Activated CD4-positive, alpha-beta T cell treated with anti-CD3 and anti-CD28 coated beads, Interleukin-2, amount 50 U/mL, for 48 hours (primary cell): ENCODE measurements at regions not wholly inside any gene's neighbourhood (a gene's known extent, or its start where the extent isn't known, plus 50 kb on each side); places are given as distances from the start of the nearest gene placed in this dataset.
"Not testable (repeated sequence)": the region's sequence is repeated elsewhere in the genome, so short reads cannot be mapped to it uniquely, and the experiment has no call there.

Source experiments
- DNase-seq, 2 experiments: peaks; one replicate each; pipeline ENCODE4 v3.0.0-alpha.2; 2020

DNA sequence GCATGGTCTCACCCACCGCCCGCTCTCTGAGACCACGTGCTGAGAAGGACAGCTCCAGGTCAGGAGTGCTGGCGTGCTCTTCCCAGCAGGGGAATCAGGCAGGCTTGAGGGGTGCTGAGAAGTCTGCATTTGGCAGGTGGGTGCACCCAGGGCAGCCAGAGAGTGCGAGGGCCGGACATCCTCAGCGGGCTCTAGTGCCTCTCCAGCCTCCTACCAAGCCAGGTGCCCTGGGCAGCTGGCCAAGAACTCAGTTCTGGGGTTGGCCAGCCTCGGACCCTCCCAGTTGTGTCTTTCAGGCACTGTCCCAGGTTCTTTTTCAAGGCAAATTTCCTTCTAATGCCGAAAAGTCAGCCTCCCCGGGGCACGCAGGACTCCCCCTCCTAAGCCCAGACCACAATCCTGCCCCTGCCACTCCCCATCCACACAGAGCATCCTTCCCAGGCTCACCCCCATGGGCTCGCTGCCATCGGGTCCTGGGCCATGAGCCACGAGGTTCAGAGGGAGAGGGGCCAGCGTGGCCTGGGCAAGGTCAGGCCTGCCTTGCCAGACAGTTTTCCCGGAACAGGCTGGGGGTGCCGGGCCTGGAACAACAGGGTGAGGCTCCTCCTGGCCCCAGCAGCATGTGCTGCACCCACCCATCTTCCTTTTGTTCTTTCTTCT lies 52.2 kb upstream of the GPC1 start:
- DNase-seq, result no peak

DNA sequence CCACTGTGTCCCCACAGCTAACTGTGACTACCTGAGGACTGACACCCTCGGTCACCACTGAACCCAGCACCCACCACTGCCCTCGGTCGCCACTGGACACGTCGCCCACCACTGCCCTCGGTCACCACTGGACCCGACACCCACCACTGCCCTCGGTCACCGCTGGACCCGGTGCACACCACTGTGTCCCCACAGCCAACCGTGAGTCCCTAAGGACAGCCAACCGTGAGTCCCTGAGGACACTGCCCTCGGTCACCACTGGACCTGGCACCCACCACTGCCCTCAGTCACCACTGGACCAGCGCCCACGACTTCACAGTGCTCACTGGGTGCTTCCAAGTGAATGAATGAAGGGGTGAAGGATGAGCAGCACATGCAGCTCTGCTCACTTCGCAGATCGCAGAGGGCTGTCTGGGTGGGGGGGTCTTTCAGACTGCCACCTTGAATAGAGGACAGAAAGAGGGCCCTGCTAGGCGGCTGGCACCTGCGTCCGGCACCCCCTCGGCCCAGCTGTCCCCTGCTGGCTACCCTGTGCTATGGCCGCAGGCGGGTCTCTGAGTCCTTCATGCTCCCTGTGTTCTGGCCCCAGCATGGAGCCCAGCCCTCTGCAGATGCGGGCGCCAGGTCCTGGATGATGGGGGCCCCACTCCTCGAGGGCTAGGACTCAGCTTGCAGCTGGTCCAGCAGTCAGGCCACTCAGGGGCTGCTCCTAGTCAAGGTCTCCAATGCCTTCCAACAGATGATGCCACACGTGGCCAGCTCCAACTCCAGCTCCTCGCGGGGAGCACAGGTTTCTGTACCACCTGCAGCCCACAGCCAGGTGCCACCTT lies 51.4 kb upstream of the GPC1 start:
- no peak for DNase-seq

DNA sequence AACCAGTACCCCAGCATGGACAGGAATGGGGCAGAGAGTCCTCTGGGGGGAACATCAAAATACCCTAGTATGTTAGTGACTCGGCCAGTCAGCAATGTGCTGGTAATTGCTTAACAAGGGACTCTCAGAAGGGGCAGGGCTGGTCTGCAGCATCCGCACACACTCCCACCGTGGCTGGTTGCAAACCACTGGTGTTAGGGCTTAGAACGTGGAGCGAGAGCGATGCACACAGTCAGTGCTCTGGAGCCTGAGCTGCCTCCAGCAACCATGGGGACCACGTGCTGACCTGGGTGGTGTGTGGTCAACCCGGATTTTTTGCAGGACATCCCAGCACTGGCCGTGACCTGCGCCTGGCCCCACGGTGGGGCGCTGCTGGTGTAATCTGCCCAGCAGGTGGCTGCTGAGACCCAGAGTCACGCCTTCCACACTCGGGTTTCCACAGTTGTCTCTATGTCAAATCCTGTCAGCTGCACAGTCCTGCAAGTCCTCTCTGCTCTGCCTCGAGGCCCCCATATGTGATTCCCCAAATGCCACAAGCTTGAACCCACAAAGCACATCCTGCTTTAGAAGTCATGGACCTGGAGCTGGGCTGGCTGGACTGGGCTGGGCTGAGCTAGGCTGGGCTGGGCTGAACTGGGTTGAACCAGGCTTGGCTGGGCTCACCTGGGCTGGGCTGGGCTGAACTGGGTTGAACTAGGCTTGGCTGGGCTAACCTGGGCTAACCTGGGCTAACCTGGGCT lies 50.6 kb upstream of the GPC1 start:
- no peak for DNase-seq

DNA sequence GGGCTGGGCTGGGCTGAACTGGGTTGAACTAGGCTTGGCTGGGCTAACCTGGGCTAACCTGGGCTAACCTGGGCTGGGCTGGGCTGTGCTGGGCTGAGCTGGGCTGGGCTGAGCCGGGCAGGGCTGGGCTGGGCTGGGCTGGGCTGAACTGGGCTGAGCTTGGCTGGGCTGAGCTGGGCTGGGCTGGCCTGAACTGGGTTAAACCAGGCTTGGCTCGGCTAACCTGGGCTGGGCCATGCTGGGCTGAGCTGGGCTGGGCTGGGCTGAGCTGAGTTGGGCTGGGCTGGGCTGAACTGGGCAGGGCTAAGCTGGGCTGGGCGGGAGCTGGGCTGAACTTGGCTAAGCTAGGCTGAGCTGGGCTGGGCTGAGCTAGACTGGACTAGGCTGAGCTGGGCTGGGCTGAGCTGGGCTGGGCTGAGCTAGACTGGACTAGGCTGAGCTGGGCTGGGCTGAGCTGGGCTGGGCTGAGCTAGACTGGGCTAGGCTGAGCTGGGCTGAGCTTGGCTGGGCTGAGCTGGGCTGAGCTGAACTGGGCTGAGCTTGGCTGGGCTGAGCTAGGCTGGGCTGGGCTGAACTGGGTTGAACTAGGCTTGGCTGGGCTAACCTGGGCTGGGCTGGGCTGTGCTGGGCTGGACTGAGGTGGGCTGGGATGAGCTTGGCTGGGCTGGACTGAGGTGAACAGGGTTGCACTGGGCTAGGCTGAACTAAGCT lies 49.9 kb upstream of the GPC1 start:
- DNase-seq, result not testable (repeated sequence)
